C4-2B (cell line): ENCODE measurements at regions not wholly inside any gene's neighbourhood (a gene's known extent, or its start where the extent isn't known, plus 50 kb on each side); places are given as distances from the start of the nearest gene placed in this dataset.

Source experiments
- CTCF ChIP-seq: fragments of 450-650 bp; conservative IDR thresholded peaks from 2 replicates; pipeline ENCODE4 v1.5.1; 2017; ENCODE audit warnings: mild to moderate bottlenecking
- ZFX ChIP-seq: fragments of 450-650 bp; IDR thresholded peaks from 2 replicates; pipeline ENCODE4 v1.6.1; 2017

GRCh38 chr14:32011225-32011624, 65.9 kb upstream of the ARHGAP5 start:
- TF ChIP-seq CTCF (no peak), ZFX (no peak)
